ENCODE measurements at regions not wholly inside any gene's neighbourhood (a gene's known extent, or its start where the extent isn't known, plus 50 kb on each side); places are given as distances from the start of the nearest gene placed in this dataset.

- Histone ChIP-seq H3K27me3 (ENCODE audit: control insufficient read depth, insufficient read depth, low read length) (no peaks in the 10 kb centered on the region), H3K36me3 (ENCODE audit: control insufficient read depth, insufficient read depth, low read length) (no peaks in the 10 kb centered on the region), H3K4me3 (ENCODE audit: low read depth, low read length) (no peak overlapping the region)
- TF ChIP-seq CTCF (IDR thresholded peaks at IDR 0.05; ENCODE audit: insufficient read depth, low read length, poor library complexity, severe bottlenecking): no peak
- DNase-seq (ENCODE audit: low read depth): no peak
These were observed 326.2 kb downstream of the TSHZ3 start for GRCh38 chr19:31023038-31023437.

- H3K36me3 ChIP-seq (ENCODE audit: control insufficient read depth, insufficient read depth, low read length): no peaks in the 10 kb centered on the region
- no peak for DNase-seq (ENCODE audit: low read depth)
- no peak overlapping the region for H3K4me3 ChIP-seq (ENCODE audit: low read depth, low read length)
- no peak for TF ChIP-seq CTCF (IDR thresholded peaks at IDR 0.05; ENCODE audit: insufficient read depth, low read length, poor library complexity, severe bottlenecking)
- H3K27me3 ChIP-seq (ENCODE audit: control insufficient read depth, insufficient read depth, low read length): no peaks in the 10 kb centered on the region
These were observed 330.3 kb downstream of the TSHZ3 start for GRCh38 chr19:31018936-31019335.

- H3K27me3 ChIP-seq (ENCODE audit: control insufficient read depth, insufficient read depth, low read length): no peaks in the 10 kb centered on the region
- no peaks in the 10 kb centered on the region for H3K36me3 ChIP-seq (ENCODE audit: control insufficient read depth, insufficient read depth, low read length)
- no peak for TF ChIP-seq CTCF (IDR thresholded peaks at IDR 0.05; ENCODE audit: insufficient read depth, low read length, poor library complexity, severe bottlenecking)
- no peak for DNase-seq (ENCODE audit: low read depth)
- no peak overlapping the region for H3K4me3 ChIP-seq (ENCODE audit: low read depth, low read length)
These were observed 333.5 kb downstream of the TSHZ3 start for GRCh38 chr19:31015778-31016177.

- no peaks in the 10 kb centered on the region for H3K36me3 ChIP-seq (ENCODE audit: control insufficient read depth, insufficient read depth, low read length)
- TF ChIP-seq CTCF (IDR thresholded peaks at IDR 0.05; ENCODE audit: insufficient read depth, low read length, poor library complexity, severe bottlenecking): no peak
- H3K27me3 ChIP-seq (ENCODE audit: control insufficient read depth, insufficient read depth, low read length): no peaks in the 10 kb centered on the region
- no peak for DNase-seq (ENCODE audit: low read depth)
- H3K4me3 ChIP-seq (ENCODE audit: low read depth, low read length): no peak overlapping the region
These were observed 334.6 kb downstream of the TSHZ3 start for GRCh38 chr19:31014668-31015067.

GRCh38 chr19:31013384-31014020 is 335.7 kb downstream of the TSHZ3 start:
- DNase-seq (ENCODE audit: low read depth): no peak
- Histone ChIP-seq H3K27me3 (ENCODE audit: control insufficient read depth, insufficient read depth, low read length) (no peaks in the 10 kb centered on the region), H3K36me3 (ENCODE audit: control insufficient read depth, insufficient read depth, low read length) (no peaks in the 10 kb centered on the region), H3K4me3 (ENCODE audit: low read depth, low read length) (no peak overlapping the region)
- TF ChIP-seq CTCF (IDR thresholded peaks at IDR 0.05; ENCODE audit: insufficient read depth, low read length, poor library complexity, severe bottlenecking): no peak

Measured in kidney epithelial cell (primary cell).